GM19397 (cell line): ENCODE measurements at regions not wholly inside any gene's neighbourhood (a gene's known extent, or its start where the extent isn't known, plus 50 kb on each side); places are given as distances from the start of the nearest gene placed in this dataset.
"Not testable (repeated sequence)": the region's sequence is repeated elsewhere in the genome, so short reads cannot be mapped to it uniquely, and the experiment has no call there.

Source experiments
- ATAC-seq: cut with Tn5 transposase; IDR thresholded peaks from one replicate; pipeline ENCODE4 v1.9.1; 2021; ENCODE audit warnings: mild to moderate bottlenecking, moderate library complexity; ENCODE audit not compliant: unreplicated experiment

- ATAC-seq = no peak
Measured at GRCh38 chr4:18441203-18441590, 419.6 kb upstream of the LCORL start.

- no peak for ATAC-seq
Measured at GRCh38 chr4:18440527-18441202, 419.1 kb upstream of the LCORL start.

- ATAC-seq = no peak
Measured at GRCh38 chr4:18439311-18439710, 417.8 kb upstream of the LCORL start.

- ATAC-seq = no peak
Measured at GRCh38 chr4:18435781-18436180, 414.2 kb upstream of the LCORL start.

- ATAC-seq = no peak
Measured at GRCh38 chr4:18422685-18423084, 401.1 kb upstream of the LCORL start.

- no peak for ATAC-seq
Measured at GRCh38 chr4:18421519-18421918, 400.0 kb upstream of the LCORL start.

GRCh38 chr4:18419780-18420179 lies 398.2 kb upstream of the LCORL start:
- ATAC-seq = no peak

- not testable (repeated sequence) for ATAC-seq
Measured at GRCh38 chr4:18418195-18418898, 396.8 kb upstream of the LCORL start.

GRCh38 chr4:18417651-18418050 lies 396.1 kb upstream of the LCORL start:
- not testable (repeated sequence) for ATAC-seq

GRCh38 chr4:18406264-18406663 lies 384.7 kb upstream of the LCORL start:
- ATAC-seq = no peak

GRCh38 chr4:18405054-18405453 lies 383.5 kb upstream of the LCORL start:
- ATAC-seq = no peak

GRCh38 chr4:18404642-18405041 lies 383.1 kb upstream of the LCORL start:
- no peak for ATAC-seq

GRCh38 chr4:18403327-18403726 lies 381.8 kb upstream of the LCORL start:
- no peak for ATAC-seq

GRCh38 chr4:18401868-18402267 lies 380.3 kb upstream of the LCORL start:
- ATAC-seq = no peak

- no peak for ATAC-seq
Measured at GRCh38 chr4:18401425-18401824, 379.9 kb upstream of the LCORL start.

- ATAC-seq = no peak
Measured at GRCh38 chr4:18398661-18399060, 377.1 kb upstream of the LCORL start.

GRCh38 chr4:18397681-18398390 lies 376.3 kb upstream of the LCORL start:
- ATAC-seq = no peak

- no peak for ATAC-seq
Measured at GRCh38 chr4:18394656-18395055, 373.1 kb upstream of the LCORL start.

- ATAC-seq = no peak
Measured at GRCh38 chr4:18391354-18391728, 369.8 kb upstream of the LCORL start.

- no peak for ATAC-seq
Measured at GRCh38 chr4:18390655-18391353, 369.2 kb upstream of the LCORL start.

GRCh38 chr4:18389115-18389514 lies 367.6 kb upstream of the LCORL start:
- no peak for ATAC-seq
